ENCODE measurements at regions not wholly inside any gene's neighbourhood (a gene's known extent, or its start where the extent isn't known, plus 50 kb on each side); places are given as distances from the start of the nearest gene placed in this dataset.

GRCh38 chr7:47035522-47035921 lies 546.4 kb downstream of the TNS3 start:
- H3K4me3 Mint-ChIP-seq, result no peak overlapping the region
- no peak for DNase-seq (ENCODE audit: low spot score)
- peaks cover 40% of the 10 kb centered on the region for H3K27me3 Mint-ChIP-seq (ENCODE audit: low read depth)
- TF ChIP-seq FOXP4 (CRISPR knock-in tag; IDR thresholded peaks at IDR 0.05), result no peak
- TF ChIP-seq E2F1 (CRISPR knock-in tag; IDR thresholded peaks at IDR 0.05), result no peak
- no peak for TF ChIP-seq FOXP1 (CRISPR knock-in tag; IDR thresholded peaks at IDR 0.05; ENCODE audit: borderline replicate concordance)
- TF ChIP-seq HMGXB4 (CRISPR knock-in tag; IDR thresholded peaks at IDR 0.05), result no peak
- no peak for TF ChIP-seq CREM (CRISPR knock-in tag; IDR thresholded peaks at IDR 0.05)
- TF ChIP-seq ESRRA (CRISPR knock-in tag; IDR thresholded peaks at IDR 0.05; ENCODE audit: borderline replicate concordance), result no peak
- TF ChIP-seq ELF4 (CRISPR knock-in tag; IDR thresholded peaks at IDR 0.05; ENCODE audit: low read depth), result no peak
- TF ChIP-seq ATF1 (CRISPR knock-in tag; IDR thresholded peaks at IDR 0.05), result no peak
- TF ChIP-seq ZSCAN18 (CRISPR knock-in tag; IDR thresholded peaks at IDR 0.05), result no peak
- no peak for TF ChIP-seq ZNF512 (CRISPR knock-in tag; IDR thresholded peaks at IDR 0.05; ENCODE audit: borderline replicate concordance)
- H3K4me1 Mint-ChIP-seq, result peaks cover 17% of the 10 kb centered on the region
- no peak overlapping the region for H3K27ac Mint-ChIP-seq
- POLR2A ChIA-PET, result no interaction called here
- H3K9me3 Mint-ChIP-seq, result no peaks in the 10 kb centered on the region
- no peak for ATAC-seq
- no peaks in the 10 kb centered on the region for H3K36me3 Mint-ChIP-seq
- CTCF ChIA-PET, result no interaction called here

- no peaks in the 10 kb centered on the region for H3K9me3 Mint-ChIP-seq
- H3K27me3 Mint-ChIP-seq (ENCODE audit: low read depth), result peaks cover 37% of the 10 kb centered on the region
- ATAC-seq (no peak), DNase-seq (ENCODE audit: low spot score) (no peak)
- ChIA-PET POLR2A (no interaction called here), CTCF (no interaction called here)
- no peaks in the 10 kb centered on the region for H3K36me3 Mint-ChIP-seq
- H3K27ac Mint-ChIP-seq, result no peak overlapping the region
- no peak overlapping the region for H3K4me3 Mint-ChIP-seq
- H3K4me1 Mint-ChIP-seq, result peaks cover 9% of the 10 kb centered on the region
- TF ChIP-seq ATF1 (CRISPR knock-in tag; IDR thresholded peaks at IDR 0.05) (no peak), E2F5 (CRISPR knock-in tag; IDR thresholded peaks at IDR 0.05) (no peak), IRF2 (CRISPR knock-in tag; IDR thresholded peaks at IDR 0.05; ENCODE audit: borderline replicate concordance, low read depth) (no peak), SP1 (CRISPR knock-in tag; conservative IDR thresholded peaks at IDR 0.05) (no peak), NR2C2 (CRISPR knock-in tag; IDR thresholded peaks at IDR 0.05) (no peak), PREB (CRISPR knock-in tag; IDR thresholded peaks at IDR 0.05; ENCODE audit: borderline replicate concordance) (no peak), TEAD4 (CRISPR knock-in tag; IDR thresholded peaks at IDR 0.05) (no peak), ZNF281 (CRISPR knock-in tag; IDR thresholded peaks at IDR 0.05) (no peak), ZBTB43 (CRISPR knock-in tag; IDR thresholded peaks at IDR 0.05) (no peak), USF2 (CRISPR knock-in tag; IDR thresholded peaks at IDR 0.05) (no peak)
Measured at GRCh38 chr7:47034180-47034579, 547.7 kb downstream of the TNS3 start.
